HepG2 (cell line): ENCODE measurements at regions not wholly inside any gene's neighbourhood (a gene's known extent, or its start where the extent isn't known, plus 50 kb on each side); places are given as distances from the start of the nearest gene placed in this dataset.

Experiments
- CTCF ChIP-seq: sonication (generic); formaldehyde crosslinking; IDR thresholded peaks from 2 replicates; pipeline ENCODE4 v1.5.0; 2020; ENCODE audit warnings: mild to moderate bottlenecking, missing genetic modification reagents, moderate library complexity
- PCBP2 ChIP-seq: fragments of 200-400 bp; formaldehyde crosslinking; optimal IDR thresholded peaks from 2 replicates; pipeline ENCODE3; 2018; ENCODE audit warnings: low read length, low read depth; ENCODE audit not compliant: poor library complexity, severe bottlenecking
- PHF8 ChIP-seq: sonication (generic); formaldehyde crosslinking; IDR thresholded peaks from 2 replicates; pipeline ENCODE4 v1.5.0; 2020; ENCODE audit warnings: missing genetic modification reagents
- ZBTB7A ChIP-seq: sonication (generic); formaldehyde crosslinking; IDR thresholded peaks from 2 replicates; pipeline ENCODE4 v1.8.0; 2022; ENCODE audit warnings: mild to moderate bottlenecking, missing genetic modification reagents
- ZNF121 ChIP-seq: sonication (generic); formaldehyde crosslinking; IDR thresholded peaks from 2 replicates; pipeline ENCODE4 v1.5.0; 2020; ENCODE audit warnings: mild to moderate bottlenecking, missing genetic modification reagents
- ZNF598 ChIP-seq: sonication (generic); formaldehyde crosslinking; IDR thresholded peaks from 2 replicates; pipeline ENCODE4 v1.5.1; 2020; ENCODE audit warnings: mild to moderate bottlenecking, missing genetic modification reagents, borderline replicate concordance

- 0 out of 2 replicates have a peak, but pooled peaks have one; percentile 9 for TF ChIP-seq CTCF (CRISPR knock-in tag)
- no peak for TF ChIP-seq PHF8
- no peak for TF ChIP-seq PCBP2
- no peak for TF ChIP-seq ZNF121 (CRISPR knock-in tag)
- no peak for TF ChIP-seq ZBTB7A (CRISPR knock-in tag)
- TF ChIP-seq ZNF598 (CRISPR knock-in tag): no peak
These were observed 565.0 kb upstream of the CNTN5 start for GRCh38 chr11:98455500-98456307.
